GM18907 (cell line): ENCODE measurements at regions not wholly inside any gene's neighbourhood (a gene's known extent, or its start where the extent isn't known, plus 50 kb on each side); places are given as distances from the start of the nearest gene placed in this dataset.
"Not testable (repeated sequence)": the region's sequence is repeated elsewhere in the genome, so short reads cannot be mapped to it uniquely, and the experiment has no call there.

ENCODE experiments used
- ATAC-seq: cut with Tn5 transposase; IDR thresholded peaks from one replicate; pipeline ENCODE4 v1.9.1; 2021; ENCODE audit warnings: mild to moderate bottlenecking, moderate library complexity; ENCODE audit not compliant: unreplicated experiment

GRCh38 chr5:17364987-17365810, 132.8 kb upstream of the TAF11L2 start:
- no peak for ATAC-seq

GRCh38 chr5:17365811-17366138, 132.3 kb upstream of the TAF11L2 start:
- no peak for ATAC-seq

GRCh38 chr5:17367256-17367840, 130.7 kb upstream of the TAF11L2 start:
- ATAC-seq: no peak

- no peak for ATAC-seq
Measured at GRCh38 chr5:17370651-17371050, 127.4 kb upstream of the TAF11L2 start.

- no peak for ATAC-seq
Measured at GRCh38 chr5:17373406-17373805, 124.6 kb upstream of the TAF11L2 start.

- ATAC-seq: no peak
Measured at GRCh38 chr5:17373814-17374556, 124.0 kb upstream of the TAF11L2 start.

- ATAC-seq: no peak
Measured at GRCh38 chr5:17374973-17375742, 122.9 kb upstream of the TAF11L2 start.

- ATAC-seq: not testable (repeated sequence)
Measured at GRCh38 chr5:17375886-17376285, 122.1 kb upstream of the TAF11L2 start.

GRCh38 chr5:17378346-17378997, 119.6 kb upstream of the TAF11L2 start:
- ATAC-seq: no peak

- no peak for ATAC-seq
Measured at GRCh38 chr5:17379100-17379951, 118.7 kb upstream of the TAF11L2 start.

GRCh38 chr5:17381932-17382331, 116.1 kb upstream of the TAF11L2 start:
- ATAC-seq: no peak

GRCh38 chr5:17383526-17383925, 114.5 kb upstream of the TAF11L2 start:
- no peak for ATAC-seq

GRCh38 chr5:17384181-17384580, 113.8 kb upstream of the TAF11L2 start:
- ATAC-seq: no peak

GRCh38 chr5:17388717-17389116, 109.3 kb upstream of the TAF11L2 start:
- ATAC-seq: no peak

- ATAC-seq: no peak
Measured at GRCh38 chr5:17394086-17394485, 103.9 kb upstream of the TAF11L2 start.

GRCh38 chr5:17395106-17395880, 102.7 kb upstream of the TAF11L2 start:
- no peak for ATAC-seq

GRCh38 chr5:17396247-17396646, 101.8 kb upstream of the TAF11L2 start:
- ATAC-seq: peak; percentile 61

GRCh38 chr5:17398431-17398830, 99.6 kb upstream of the TAF11L2 start:
- peak; percentile 75 for ATAC-seq
